Mesenchymal stem cell (in vitro differentiated cells and primary cell): ENCODE measurements at regions not wholly inside any gene's neighbourhood (a gene's known extent, or its start where the extent isn't known, plus 50 kb on each side); places are given as distances from the start of the nearest gene placed in this dataset.

ENCODE experiments used
- DNase-seq: peaks from one replicate; pipeline ENCODE4 v3.0.0-alpha.2; 2013
- H2AFZ ChIP-seq: one replicate; pipeline ENCODE4 v1.6.1; 2013; ENCODE audit warnings: low read depth, mild to moderate bottlenecking, control low read depth, inconsistent platforms, low read length, moderate library complexity
- H2AK5ac ChIP-seq: 2 replicates; pipeline ENCODE4 v1.6.1; 2013; ENCODE audit warnings: low read length, moderate library complexity, mild to moderate bottlenecking, inconsistent platforms; ENCODE audit not compliant: severe bottlenecking
- H2BK120ac ChIP-seq: one replicate; pipeline ENCODE4 v1.6.1; 2013; ENCODE audit warnings: low read depth, mild to moderate bottlenecking, inconsistent platforms, low read length, moderate library complexity
- H2BK12ac ChIP-seq, 2 experiments: one replicate each; pipeline ENCODE4 v1.6.1; 2013; ENCODE audit warnings: inconsistent platforms in 2 of 2, low read length in 2 of 2, mild to moderate bottlenecking in 2 of 2, moderate library complexity in 2 of 2, control low read depth in 1 of 2
- H2BK15ac ChIP-seq: one replicate; pipeline ENCODE4 v1.6.1; 2013; ENCODE audit warnings: mild to moderate bottlenecking, low read depth, inconsistent platforms; ENCODE audit not compliant: poor library complexity, severe bottlenecking
- H2BK5ac ChIP-seq: 2 replicates; pipeline ENCODE4 v1.6.1; 2013; ENCODE audit warnings: low read depth, mild to moderate bottlenecking, low read length, control low read depth, inconsistent platforms; ENCODE audit not compliant: poor library complexity, severe bottlenecking
- H3K14ac ChIP-seq, 2 experiments: one replicate each; pipeline ENCODE4 v1.6.1; 2013; ENCODE audit warnings: inconsistent platforms in 2 of 2, low read length in 2 of 2, control low read depth in 1 of 2, mild to moderate bottlenecking in 1 of 2, moderate library complexity in 1 of 2
- H3K18ac ChIP-seq, 2 experiments: one replicate each; pipeline ENCODE4 v1.6.1; 2013; ENCODE audit warnings: inconsistent platforms in 2 of 2, low read length in 2 of 2, control low read depth in 1 of 2, low read depth in 1 of 2, mild to moderate bottlenecking in 1 of 2
- H3K23ac ChIP-seq, 2 experiments: one replicate each; pipeline ENCODE4 v1.6.1; 2013; ENCODE audit warnings: inconsistent platforms in 2 of 2, low read length in 2 of 2, mild to moderate bottlenecking in 2 of 2, moderate library complexity in 2 of 2, control low read depth in 1 of 2
- H3K27ac ChIP-seq: 2 replicates; pipeline ENCODE4 v1.5.1; 2013; ENCODE audit warnings: mild to moderate bottlenecking, moderate library complexity, low read length, control low read depth, inconsistent platforms; ENCODE audit not compliant: poor library complexity, severe bottlenecking
- H3K27me3 ChIP-seq, 2 experiments: 2 replicates each; pipeline versions ENCODE4 v1.6.1 to v1.7.0; 2013; ENCODE audit warnings: low read length in 2 of 2, mild to moderate bottlenecking in 2 of 2, moderate library complexity in 2 of 2, control low read depth in 1 of 2, inconsistent platforms in 1 of 2; ENCODE audit not compliant: control insufficient read depth in 1 of 2, insufficient read depth in 1 of 2
- H3K36me3 ChIP-seq, 2 experiments: 2 replicates each; pipeline versions ENCODE4 v1.6.1 to v1.7.0; 2013; ENCODE audit warnings: low read length in 2 of 2, control low read depth in 1 of 2, inconsistent platforms in 1 of 2, low read depth in 1 of 2, mild to moderate bottlenecking in 1 of 2; ENCODE audit not compliant: insufficient read depth in 2 of 2, control insufficient read depth in 1 of 2
- H3K4ac ChIP-seq, 2 experiments: one replicate each; pipeline ENCODE4 v1.6.1; 2013; ENCODE audit warnings: inconsistent platforms in 2 of 2, low read length in 2 of 2, mild to moderate bottlenecking in 2 of 2, moderate library complexity in 2 of 2, control low read depth in 1 of 2, low read depth in 1 of 2
- H3K4me1 ChIP-seq: 2 replicates; pipeline ENCODE4 v1.6.1; 2013; ENCODE audit warnings: low read depth, low read length, control low read depth; ENCODE audit not compliant: control insufficient read depth, insufficient read depth
- H3K4me2 ChIP-seq: 2 replicates; pipeline ENCODE4 v1.6.1; 2013; ENCODE audit warnings: low read length, mild to moderate bottlenecking, inconsistent platforms; ENCODE audit not compliant: poor library complexity, severe bottlenecking
- H3K4me3 ChIP-seq, 2 experiments: 2 replicates each; pipeline versions ENCODE4 v1.5.1 to v1.7.0; 2013; ENCODE audit warnings: low read length in 2 of 2, mild to moderate bottlenecking in 2 of 2, control low read depth in 1 of 2, low read depth in 1 of 2; ENCODE audit not compliant: insufficient read depth in 1 of 2
- H3K79me1 ChIP-seq: replicated peaks from 2 replicates; pipeline ENCODE4 v1.6.1; 2013; ENCODE audit warnings: mild to moderate bottlenecking, control low read depth, low read length, inconsistent platforms; ENCODE audit not compliant: poor library complexity, severe bottlenecking
- H3K9ac ChIP-seq: 2 replicates; pipeline ENCODE4 v1.7.0; 2013; ENCODE audit warnings: mild to moderate bottlenecking, low read length, moderate library complexity
- H3K9me3 ChIP-seq: 2 replicates; pipeline ENCODE4 v1.7.0; 2013; ENCODE audit warnings: mild to moderate bottlenecking, low read length; ENCODE audit not compliant: control insufficient read depth
- H4K8ac ChIP-seq: one replicate; pipeline ENCODE4 v1.6.1; 2013; ENCODE audit warnings: inconsistent platforms, mild to moderate bottlenecking, low read length, moderate library complexity
- H4K91ac ChIP-seq: one replicate; pipeline ENCODE4 v1.6.1; 2013; ENCODE audit warnings: mild to moderate bottlenecking, low read length, inconsistent platforms
- WGBS: methylation state at CpG from one replicate; pipeline ENCODE4 v1.1.7; 2013; ENCODE audit warnings: mixed read lengths; 5-methylcytosine and 5-hydroxymethylcytosine counted together

GRCh38 chr22:48565901-48566501 lies 1261.7 kb downstream of the BRD1 start:
- Histone ChIP-seq H3K27me3 (peaks cover 0 to 2% of the 10 kb centered on the region in 2 experiments), H2AFZ (no peak overlapping the region), H2AK5ac (no peak overlapping the region), H2BK5ac (no peak overlapping the region), H4K91ac (no peak overlapping the region), H3K18ac (no peak overlapping the region), H3K14ac (no peak overlapping the region), H3K79me1 (no peaks in the 10 kb centered on the region), H3K4me1 (no peaks in the 10 kb centered on the region), H3K27ac (no peak overlapping the region), H3K9ac (no peak overlapping the region), H3K4me3 (no peak overlapping the region), H2BK12ac (no peak overlapping the region), H3K4ac (no peak overlapping the region), H2BK120ac (no peak overlapping the region), H4K8ac (no peak overlapping the region), H3K36me3 (peaks cover 0 to 2% of the 10 kb centered on the region in 2 experiments), H3K9me3 (peaks cover 11% of the 10 kb centered on the region), H2BK15ac (no peak overlapping the region), H3K23ac (no peak overlapping the region), H3K4me2 (no peak overlapping the region)
- WGBS: 74% methylated on average over 3 of the region's 3 CpGs
- no peak for DNase-seq

GRCh38 chr22:48564995-48565394 lies 1262.7 kb downstream of the BRD1 start:
- H3K36me3 ChIP-seq: peaks cover 0 to 2% of the 10 kb centered on the region in 2 experiments
- H3K27me3 ChIP-seq: peaks cover 0 to 2% of the 10 kb centered on the region in 2 experiments
- no peak overlapping the region for H2BK15ac ChIP-seq
- H3K9ac ChIP-seq: no peak overlapping the region
- no peak overlapping the region for H3K4me2 ChIP-seq
- DNase-seq: no peak
- H4K91ac ChIP-seq: no peak overlapping the region
- H2BK12ac ChIP-seq: no peak overlapping the region
- H3K27ac ChIP-seq: no peak overlapping the region
- H2BK120ac ChIP-seq: no peak overlapping the region
- no peak overlapping the region for H2AK5ac ChIP-seq
- no peaks in the 10 kb centered on the region for H3K79me1 ChIP-seq
- H2AFZ ChIP-seq: no peak overlapping the region
- WGBS: 83% methylated on average over 10 of the region's 10 CpGs
- peaks cover 2% of the 10 kb centered on the region for H3K9me3 ChIP-seq
- no peak overlapping the region for H3K4me3 ChIP-seq
- H2BK5ac ChIP-seq: no peak overlapping the region
- H3K14ac ChIP-seq: no peak overlapping the region
- no peaks in the 10 kb centered on the region for H3K4me1 ChIP-seq
- H4K8ac ChIP-seq: no peak overlapping the region
- no peak overlapping the region for H3K23ac ChIP-seq
- H3K18ac ChIP-seq: no peak overlapping the region
- H3K4ac ChIP-seq: no peak overlapping the region

- Histone ChIP-seq H3K4me2 (no peak overlapping the region), H3K9me3 (no peaks in the 10 kb centered on the region), H3K36me3 (no peaks in the 10 kb centered on the region), H4K8ac (no peak overlapping the region), H3K4me1 (no peaks in the 10 kb centered on the region), H3K4ac (no peak overlapping the region), H2BK5ac (no peak overlapping the region), H3K14ac (no peak overlapping the region), H3K27ac (no peak overlapping the region), H2AK5ac (no peak overlapping the region), H3K79me1 (no peaks in the 10 kb centered on the region), H2BK15ac (no peak overlapping the region), H2AFZ (no peak overlapping the region), H3K27me3 (peaks cover 0 to 2% of the 10 kb centered on the region in 2 experiments), H2BK120ac (no peak overlapping the region), H3K9ac (no peak overlapping the region), H3K18ac (no peak overlapping the region), H3K23ac (no peak overlapping the region), H4K91ac (no peak overlapping the region), H3K4me3 (no peak overlapping the region), H2BK12ac (no peak overlapping the region)
- no peak for DNase-seq
- WGBS: 93% methylated on average over 17 of the region's 17 CpGs
Measured at GRCh38 chr22:48563966-48564330, 1263.7 kb downstream of the BRD1 start.

GRCh38 chr22:48563118-48563965 lies 1264.3 kb downstream of the BRD1 start:
- Histone ChIP-seq H4K8ac (no peak overlapping the region), H3K79me1 (no peaks in the 10 kb centered on the region), H3K18ac (no peak overlapping the region), H2BK5ac (no peak overlapping the region), H3K4me3 (no peak overlapping the region), H2BK12ac (no peak overlapping the region), H3K4me2 (no peak overlapping the region), H2BK120ac (no peak overlapping the region), H3K14ac (no peak overlapping the region), H4K91ac (no peak overlapping the region), H3K27ac (no peak overlapping the region), H3K27me3 (peaks cover 0 to 2% of the 10 kb centered on the region in 2 experiments), H2AFZ (no peak overlapping the region), H2BK15ac (no peak overlapping the region), H3K9me3 (no peaks in the 10 kb centered on the region), H2AK5ac (no peak overlapping the region), H3K4ac (no peak overlapping the region), H3K36me3 (no peaks in the 10 kb centered on the region), H3K23ac (no peak overlapping the region), H3K4me1 (no peaks in the 10 kb centered on the region), H3K9ac (no peak overlapping the region)
- WGBS: 88% methylated on average over 30 of the region's 30 CpGs
- DNase-seq: no peak
